ENCODE measurements at regions not wholly inside any gene's neighbourhood (a gene's known extent, or its start where the extent isn't known, plus 50 kb on each side); places are given as distances from the start of the nearest gene placed in this dataset.

DNA sequence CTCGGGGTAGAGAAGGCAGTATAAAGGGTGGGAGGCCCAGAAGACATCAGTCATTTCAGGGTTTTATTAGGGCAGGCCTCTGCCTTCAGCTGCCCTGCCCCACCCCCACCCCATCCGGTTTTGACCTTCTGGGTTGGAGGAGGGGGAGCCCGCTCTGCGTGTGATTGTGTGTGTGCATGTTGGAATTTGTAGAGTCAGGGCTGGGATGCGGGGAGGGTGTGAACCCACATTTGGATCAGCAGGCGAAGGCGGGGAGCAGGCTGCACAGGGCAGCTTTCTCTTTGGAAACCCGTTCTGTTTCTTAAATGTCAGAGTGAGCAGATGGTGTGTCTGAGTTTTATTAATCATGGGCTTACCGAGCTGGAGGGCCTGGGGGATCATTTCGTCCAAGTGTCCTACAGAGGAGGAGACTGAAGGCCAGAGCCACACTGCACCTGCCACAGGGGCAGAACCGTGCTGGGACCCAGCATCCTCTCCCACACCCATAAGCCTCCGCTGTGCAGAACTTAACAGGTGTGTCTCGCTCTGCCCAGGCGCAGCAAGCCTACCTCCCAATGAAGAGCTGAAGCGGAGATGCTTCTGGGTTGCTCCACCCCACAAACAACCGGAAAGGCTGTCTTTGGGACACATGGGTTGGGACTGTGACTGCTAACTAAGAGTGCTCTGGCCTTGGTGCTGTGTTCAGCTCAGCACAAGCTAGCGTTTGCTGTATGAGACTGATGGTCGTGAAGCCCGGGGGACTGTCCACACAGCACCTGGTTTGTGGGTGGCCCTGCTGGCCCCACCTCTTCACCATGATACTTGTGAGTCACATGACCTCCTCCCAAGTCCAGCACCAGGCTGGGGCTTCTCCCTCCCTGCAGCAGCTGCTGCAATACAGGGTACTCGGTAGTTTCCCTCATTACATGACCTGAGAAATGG, 70.9 kb upstream of the GSE1 start:
- ATAC-seq (ENCODE audit: insufficient read depth, low read depth): peak; percentile 20; the same call in 1 of the 3 replicates
- no peaks in the 10 kb centered on the region for H3K4me1 ChIP-seq (ENCODE audit: insufficient read depth, low read length)
- H3K4me3 ChIP-seq (ENCODE audit: low read depth in 1 of 2, low read length in 2 of 2): no peak overlapping the region
- no peak overlapping the region for H2AFZ ChIP-seq (ENCODE audit: low read depth, low read length)
- no peak for DNase-seq
- H3K79me2 ChIP-seq (ENCODE audit: insufficient read depth, low read length): no peaks in the 10 kb centered on the region
- no peaks in the 10 kb centered on the region for H3K27me3 ChIP-seq (ENCODE audit: insufficient read depth, low read length, poor library complexity)
- peaks cover 13% of the 10 kb centered on the region; the same call in 1 of the 2 replicates for H3K36me3 ChIP-seq (ENCODE audit: insufficient read depth, low read length)
- H3K27ac ChIP-seq (ENCODE audit: low read length): no peak overlapping the region
- H4K20me1 ChIP-seq (ENCODE audit: insufficient read depth, low read length): 0 out of 2 replicates have a peak, but pooled peaks cover 3% of the 10 kb centered on the region
- H3K9ac ChIP-seq (ENCODE audit: low read depth, low read length): no peak overlapping the region
- no peak overlapping the region for H3K4me2 ChIP-seq (ENCODE audit: insufficient read depth, low read length)
- H3K9me3 ChIP-seq (ENCODE audit: insufficient read depth, low read length, severe bottlenecking): peaks cover 14% of the 10 kb centered on the region
- no peak for TF ChIP-seq EZH2 (IDR thresholded peaks at IDR 0.05; ENCODE audit: borderline replicate concordance, low read depth, low read length, severe bottlenecking)
- TF ChIP-seq, protein P1, sequence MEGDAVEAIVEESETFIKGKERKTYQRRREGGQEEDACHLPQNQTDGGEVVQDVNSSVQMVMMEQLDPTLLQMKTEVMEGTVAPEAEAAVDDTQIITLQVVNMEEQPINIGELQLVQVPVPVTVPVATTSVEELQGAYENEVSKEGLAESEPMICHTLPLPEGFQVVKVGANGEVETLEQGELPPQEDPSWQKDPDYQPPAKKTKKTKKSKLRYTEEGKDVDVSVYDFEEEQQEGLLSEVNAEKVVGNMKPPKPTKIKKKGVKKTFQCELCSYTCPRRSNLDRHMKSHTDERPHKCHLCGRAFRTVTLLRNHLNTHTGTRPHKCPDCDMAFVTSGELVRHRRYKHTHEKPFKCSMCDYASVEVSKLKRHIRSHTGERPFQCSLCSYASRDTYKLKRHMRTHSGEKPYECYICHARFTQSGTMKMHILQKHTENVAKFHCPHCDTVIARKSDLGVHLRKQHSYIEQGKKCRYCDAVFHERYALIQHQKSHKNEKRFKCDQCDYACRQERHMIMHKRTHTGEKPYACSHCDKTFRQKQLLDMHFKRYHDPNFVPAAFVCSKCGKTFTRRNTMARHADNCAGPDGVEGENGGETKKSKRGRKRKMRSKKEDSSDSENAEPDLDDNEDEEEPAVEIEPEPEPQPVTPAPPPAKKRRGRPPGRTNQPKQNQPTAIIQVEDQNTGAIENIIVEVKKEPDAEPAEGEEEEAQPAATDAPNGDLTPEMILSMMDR (IDR thresholded peaks at IDR 0.05; ENCODE audit: borderline replicate concordance, extremely low read depth, low read length, poor library complexity, severe bottlenecking): no peak

DNA sequence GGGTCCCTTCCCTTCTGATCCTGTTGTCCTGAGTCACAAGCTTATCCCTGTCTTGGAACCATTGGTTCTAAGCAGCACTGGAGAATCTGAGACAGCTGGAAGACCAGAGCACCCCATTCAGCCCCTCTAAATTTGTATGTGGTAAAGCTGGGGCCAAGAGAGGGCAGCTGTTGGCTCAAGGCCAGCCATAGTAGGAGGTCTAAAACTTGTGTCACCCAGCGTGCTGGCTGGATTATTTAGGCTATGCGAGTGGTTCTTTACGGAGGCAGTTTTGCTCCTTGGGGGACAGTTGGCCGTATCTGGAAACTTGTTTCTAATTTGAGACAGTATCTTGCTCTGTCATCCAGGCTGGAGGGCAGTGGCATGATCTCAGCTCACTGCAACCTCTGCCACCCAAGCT, 69.6 kb upstream of the GSE1 start:
- Histone ChIP-seq H3K9ac (ENCODE audit: low read depth, low read length) (no peak overlapping the region), H3K79me2 (ENCODE audit: insufficient read depth, low read length) (no peaks in the 10 kb centered on the region), H2AFZ (ENCODE audit: low read depth, low read length) (no peak overlapping the region), H3K4me2 (ENCODE audit: insufficient read depth, low read length) (no peak overlapping the region), H4K20me1 (ENCODE audit: insufficient read depth, low read length) (0 out of 2 replicates have a peak, but pooled peaks cover 3% of the 10 kb centered on the region), H3K4me1 (ENCODE audit: insufficient read depth, low read length) (no peaks in the 10 kb centered on the region), H3K27me3 (ENCODE audit: insufficient read depth, low read length, poor library complexity) (no peaks in the 10 kb centered on the region), H3K36me3 (ENCODE audit: insufficient read depth, low read length) (peaks cover 13% of the 10 kb centered on the region; the same call in 1 of the 2 replicates), H3K9me3 (ENCODE audit: insufficient read depth, low read length, severe bottlenecking) (peaks cover 14% of the 10 kb centered on the region), H3K27ac (ENCODE audit: low read length) (no peak overlapping the region), H3K4me3 (ENCODE audit: low read depth in 1 of 2, low read length in 2 of 2) (no peak overlapping the region)
- DNase-seq: no peak
- TF ChIP-seq EZH2 (IDR thresholded peaks at IDR 0.05; ENCODE audit: borderline replicate concordance, low read depth, low read length, severe bottlenecking): no peak
- TF ChIP-seq, protein P1 (IDR thresholded peaks at IDR 0.05; ENCODE audit: borderline replicate concordance, extremely low read depth, low read length, poor library complexity, severe bottlenecking): no peak
- ATAC-seq (ENCODE audit: insufficient read depth, low read depth): no peak

DNA sequence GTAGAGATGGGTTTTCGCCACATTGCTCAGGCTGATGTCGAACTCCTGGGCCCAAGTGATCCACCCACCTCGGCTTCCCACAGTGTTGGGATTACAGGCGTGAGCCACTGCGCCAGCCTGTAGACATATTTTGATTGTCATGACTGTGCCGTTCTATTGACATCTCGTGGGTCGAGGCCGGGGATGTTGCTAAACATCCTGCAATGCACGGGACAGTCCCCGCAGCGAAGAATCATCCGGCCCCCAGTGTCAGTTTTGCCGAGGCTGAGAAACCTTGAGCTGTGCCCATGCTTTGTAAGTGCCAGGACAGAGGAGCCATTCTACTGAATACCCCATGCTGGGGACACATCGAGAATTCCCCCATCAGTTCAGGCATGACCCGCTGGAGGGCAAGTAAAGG, 69.1 kb upstream of the GSE1 start:
- no peak overlapping the region for H3K27ac ChIP-seq (ENCODE audit: low read length)
- H3K9ac ChIP-seq (ENCODE audit: low read depth, low read length): no peak overlapping the region
- DNase-seq (no peak), ATAC-seq (ENCODE audit: insufficient read depth, low read depth) (no peak)
- no peaks in the 10 kb centered on the region for H3K27me3 ChIP-seq (ENCODE audit: insufficient read depth, low read length, poor library complexity)
- no peaks in the 10 kb centered on the region for H3K4me1 ChIP-seq (ENCODE audit: insufficient read depth, low read length)
- H3K4me2 ChIP-seq (ENCODE audit: insufficient read depth, low read length): no peak overlapping the region
- peaks cover 11% of the 10 kb centered on the region for H3K9me3 ChIP-seq (ENCODE audit: insufficient read depth, low read length, severe bottlenecking)
- no peak overlapping the region for H2AFZ ChIP-seq (ENCODE audit: low read depth, low read length)
- H4K20me1 ChIP-seq (ENCODE audit: insufficient read depth, low read length): 0 out of 2 replicates have a peak, but pooled peaks cover 3% of the 10 kb centered on the region
- TF ChIP-seq, protein P1 (IDR thresholded peaks at IDR 0.05; ENCODE audit: borderline replicate concordance, extremely low read depth, low read length, poor library complexity, severe bottlenecking): no peak
- TF ChIP-seq EZH2 (IDR thresholded peaks at IDR 0.05; ENCODE audit: borderline replicate concordance, low read depth, low read length, severe bottlenecking): no peak
- H3K36me3 ChIP-seq (ENCODE audit: insufficient read depth, low read length): peaks cover 11% of the 10 kb centered on the region; the same call in 1 of the 2 replicates
- H3K79me2 ChIP-seq (ENCODE audit: insufficient read depth, low read length): no peaks in the 10 kb centered on the region
- H3K4me3 ChIP-seq (ENCODE audit: low read depth in 1 of 2, low read length in 2 of 2): no peak overlapping the region
